ENCODE measurements at regions not wholly inside any gene's neighbourhood (a gene's known extent, or its start where the extent isn't known, plus 50 kb on each side); places are given as distances from the start of the nearest gene placed in this dataset.

DNA sequence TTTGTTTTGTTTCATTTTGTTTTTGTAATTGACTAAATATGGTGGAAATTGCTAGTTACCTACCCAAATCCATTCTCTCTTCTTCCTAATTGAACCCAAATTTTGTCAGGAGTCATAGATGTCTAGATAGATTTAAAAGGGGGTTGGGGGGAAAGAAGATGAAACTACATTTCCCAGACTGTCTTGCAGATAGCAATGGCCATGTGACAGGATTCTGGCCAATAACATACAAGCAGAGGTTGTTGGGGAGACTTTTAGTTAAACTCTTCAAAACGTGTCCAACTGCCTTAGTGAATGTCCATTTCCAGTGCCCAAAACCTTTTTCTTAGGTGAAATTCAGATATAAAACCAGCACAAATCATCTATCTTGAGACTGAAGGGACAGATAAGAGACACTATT, 583.9 kb upstream of the API5 start:
- Histone ChIP-seq H2AFZ (ENCODE audit: low read depth, low read length) (no peak overlapping the region), H3K4me2 (ENCODE audit: low read length) (no peak overlapping the region), H3K4me3 (ENCODE audit: insufficient read depth, low read depth, low read length) (no peak overlapping the region), H3K27me3 (ENCODE audit: insufficient read depth, low read length) (no peaks in the 10 kb centered on the region), H3K9ac (ENCODE audit: low read length) (no peak overlapping the region), H3K9me3 (ENCODE audit: insufficient read depth, low read depth, low read length) (no peaks in the 10 kb centered on the region), H3K4me1 (ENCODE audit: insufficient read depth, low read length) (no peaks in the 10 kb centered on the region), H3K36me3 (ENCODE audit: insufficient read depth, low read length) (no peaks in the 10 kb centered on the region), H3K79me2 (ENCODE audit: insufficient read depth, low read length) (no peaks in the 10 kb centered on the region), H4K20me1 (ENCODE audit: insufficient read depth, low read length) (no peaks in the 10 kb centered on the region), H3K27ac (ENCODE audit: low read depth, low read length) (no peak overlapping the region)
- Mint-ChIP-seq H3K36me3 (ENCODE audit: low read depth, unreplicated experiment) (no peaks in the 10 kb centered on the region), H3K4me1 (ENCODE audit: low read depth, unreplicated experiment) (no peaks in the 10 kb centered on the region), H3K27ac (ENCODE audit: unreplicated experiment) (no peak overlapping the region), H3K27me3 (ENCODE audit: low read depth, unreplicated experiment) (no peaks in the 10 kb centered on the region), H3K4me3 (ENCODE audit: unreplicated experiment) (no peak overlapping the region), H3K9me3 (ENCODE audit: unreplicated experiment) (no peaks in the 10 kb centered on the region)
- no peak for DNase-seq (ENCODE audit: low read depth)
- TF ChIP-seq CTCF (IDR thresholded peaks at IDR 0.05; ENCODE audit: insufficient read depth, low read depth, low read length) (no peak), EZH2 (IDR thresholded peaks at IDR 0.05; ENCODE audit: insufficient read depth, low read length) (no peak)
- FAIRE-seq, result no peak

GRCh38 chr11:42762348-42762747, 549.4 kb upstream of the API5 start:
- Mint-ChIP-seq H3K4me1 (ENCODE audit: low read depth, unreplicated experiment) (no peaks in the 10 kb centered on the region), H3K27ac (ENCODE audit: unreplicated experiment) (no peak overlapping the region), H3K4me3 (ENCODE audit: unreplicated experiment) (no peak overlapping the region), H3K9me3 (ENCODE audit: unreplicated experiment) (peaks cover 2% of the 10 kb centered on the region), H3K27me3 (ENCODE audit: low read depth, unreplicated experiment) (no peaks in the 10 kb centered on the region), H3K36me3 (ENCODE audit: low read depth, unreplicated experiment) (no peaks in the 10 kb centered on the region)
- H3K27ac ChIP-seq (ENCODE audit: low read depth, low read length), result no peak overlapping the region
- H3K9ac ChIP-seq (ENCODE audit: low read length), result no peak overlapping the region
- H3K27me3 ChIP-seq (ENCODE audit: insufficient read depth, low read length), result no peaks in the 10 kb centered on the region
- H3K4me2 ChIP-seq (ENCODE audit: low read length), result no peak overlapping the region
- H3K36me3 ChIP-seq (ENCODE audit: insufficient read depth, low read length), result no peaks in the 10 kb centered on the region
- TF ChIP-seq EZH2 (IDR thresholded peaks at IDR 0.05; ENCODE audit: insufficient read depth, low read length) (no peak), CTCF (IDR thresholded peaks at IDR 0.05; ENCODE audit: insufficient read depth, low read depth, low read length) (no peak)
- H3K4me1 ChIP-seq (ENCODE audit: insufficient read depth, low read length), result no peaks in the 10 kb centered on the region
- H3K4me3 ChIP-seq (ENCODE audit: insufficient read depth, low read depth, low read length), result no peak overlapping the region
- DNase-seq (ENCODE audit: low read depth) (no peak), FAIRE-seq (no peak)
- no peaks in the 10 kb centered on the region for H3K79me2 ChIP-seq (ENCODE audit: insufficient read depth, low read length)
- H2AFZ ChIP-seq (ENCODE audit: low read depth, low read length), result no peak overlapping the region
- H4K20me1 ChIP-seq (ENCODE audit: insufficient read depth, low read length), result no peaks in the 10 kb centered on the region
- H3K9me3 ChIP-seq (ENCODE audit: insufficient read depth, low read depth, low read length), result no peaks in the 10 kb centered on the region

GRCh38 chr11:42764936-42765335, 546.9 kb upstream of the API5 start:
- H3K9me3 ChIP-seq (ENCODE audit: insufficient read depth, low read depth, low read length), result no peaks in the 10 kb centered on the region
- no peak overlapping the region for H3K4me3 Mint-ChIP-seq (ENCODE audit: unreplicated experiment)
- H3K27me3 ChIP-seq (ENCODE audit: insufficient read depth, low read length), result no peaks in the 10 kb centered on the region
- no peak overlapping the region for H3K27ac ChIP-seq (ENCODE audit: low read depth, low read length)
- H3K9ac ChIP-seq (ENCODE audit: low read length), result no peak overlapping the region
- H3K27ac Mint-ChIP-seq (ENCODE audit: unreplicated experiment), result no peak overlapping the region
- no peaks in the 10 kb centered on the region for H3K79me2 ChIP-seq (ENCODE audit: insufficient read depth, low read length)
- no peaks in the 10 kb centered on the region for H3K36me3 ChIP-seq (ENCODE audit: insufficient read depth, low read length)
- H2AFZ ChIP-seq (ENCODE audit: low read depth, low read length), result no peak overlapping the region
- no peaks in the 10 kb centered on the region for H3K9me3 Mint-ChIP-seq (ENCODE audit: unreplicated experiment)
- no peaks in the 10 kb centered on the region for H3K27me3 Mint-ChIP-seq (ENCODE audit: low read depth, unreplicated experiment)
- H3K4me2 ChIP-seq (ENCODE audit: low read length), result no peak overlapping the region
- H4K20me1 ChIP-seq (ENCODE audit: insufficient read depth, low read length), result no peaks in the 10 kb centered on the region
- no peak for TF ChIP-seq CTCF (IDR thresholded peaks at IDR 0.05; ENCODE audit: insufficient read depth, low read depth, low read length)
- no peaks in the 10 kb centered on the region for H3K4me1 Mint-ChIP-seq (ENCODE audit: low read depth, unreplicated experiment)
- DNase-seq (ENCODE audit: low read depth) (no peak), FAIRE-seq (no peak)
- H3K4me3 ChIP-seq (ENCODE audit: insufficient read depth, low read depth, low read length), result no peak overlapping the region
- no peaks in the 10 kb centered on the region for H3K36me3 Mint-ChIP-seq (ENCODE audit: low read depth, unreplicated experiment)
- no peaks in the 10 kb centered on the region for H3K4me1 ChIP-seq (ENCODE audit: insufficient read depth, low read length)
